Putamen (tissue), 1 donor: ENCODE measurements at regions not wholly inside any gene's neighbourhood (a gene's known extent, or its start where the extent isn't known, plus 50 kb on each side); places are given as distances from the start of the nearest gene placed in this dataset.
"Not testable (repeated sequence)": the region's sequence is repeated elsewhere in the genome, so short reads cannot be mapped to it uniquely, and the experiment has no call there.

Source experiments
- DNase-seq: peaks from one replicate; pipeline ENCODE4 v3.0.0-alpha.2; 2016; ENCODE audit warnings: low spot score

DNA sequence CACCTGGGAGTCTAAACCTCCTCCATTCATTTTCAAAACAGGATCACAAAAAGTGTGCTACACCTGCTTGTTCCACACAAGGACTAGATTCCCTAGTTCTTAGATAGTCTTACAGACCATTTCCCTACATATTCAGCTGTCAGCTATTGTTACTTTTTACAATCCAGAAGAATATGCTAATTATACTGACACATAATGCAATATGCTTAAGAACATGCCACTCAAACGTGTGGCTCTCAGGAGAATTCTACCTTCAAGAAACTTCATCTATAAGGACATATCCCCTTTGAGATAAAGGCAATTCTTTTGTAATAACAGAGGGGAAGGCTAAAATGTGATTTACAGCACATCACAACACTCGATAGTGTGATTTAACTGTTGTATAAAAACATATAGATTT lies 456.1 kb upstream of the ARRDC3 start:
- no peak for DNase-seq

DNA sequence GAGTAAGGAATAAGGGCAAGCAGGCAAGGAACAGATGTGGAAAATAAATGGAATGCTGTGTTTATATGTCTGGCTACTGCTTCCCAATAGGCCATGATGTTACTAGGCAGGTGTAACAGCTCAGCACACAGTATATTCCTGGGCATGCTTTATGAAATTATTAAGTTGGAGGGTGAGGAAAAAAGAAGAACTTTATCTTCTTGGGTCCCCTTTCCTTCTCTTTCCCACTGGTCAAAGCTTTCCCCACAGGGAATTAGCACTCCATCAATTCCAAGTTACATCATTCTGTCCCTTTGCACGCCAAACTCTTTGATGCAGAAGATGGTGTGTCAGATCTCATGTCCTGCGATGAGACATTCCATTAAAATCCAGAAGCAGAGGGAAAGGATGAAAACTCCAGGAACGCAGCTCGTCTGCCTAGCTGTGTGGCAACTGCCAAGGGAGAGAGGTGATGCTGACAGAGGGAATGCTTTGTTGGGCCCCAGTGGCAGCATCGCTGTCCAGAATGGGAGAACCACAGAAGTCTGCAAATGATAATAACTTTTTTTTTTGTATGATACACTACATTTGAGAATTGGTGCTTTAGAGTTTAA lies 447.3 kb upstream of the ARRDC3 start:
- DNase-seq: no peak

DNA sequence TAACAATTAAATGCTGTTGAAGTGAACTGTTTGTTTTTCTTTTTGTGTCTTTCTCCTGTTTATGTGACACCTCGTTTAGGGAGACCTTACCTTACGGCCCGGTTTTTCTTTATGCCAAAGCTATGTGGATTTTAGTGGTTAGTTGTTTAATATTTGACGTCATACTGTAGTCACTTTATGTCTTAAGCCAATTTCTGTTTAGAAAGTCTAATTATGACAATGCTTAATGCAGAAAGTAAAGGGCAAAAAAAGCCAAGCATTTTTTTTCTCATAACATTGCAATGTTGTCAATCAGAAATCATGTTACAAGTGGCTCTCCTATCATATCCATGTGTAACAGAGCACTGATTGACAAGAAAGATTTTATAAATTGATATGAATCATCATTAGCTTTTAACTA lies 442.5 kb upstream of the ARRDC3 start:
- no peak for DNase-seq

DNA sequence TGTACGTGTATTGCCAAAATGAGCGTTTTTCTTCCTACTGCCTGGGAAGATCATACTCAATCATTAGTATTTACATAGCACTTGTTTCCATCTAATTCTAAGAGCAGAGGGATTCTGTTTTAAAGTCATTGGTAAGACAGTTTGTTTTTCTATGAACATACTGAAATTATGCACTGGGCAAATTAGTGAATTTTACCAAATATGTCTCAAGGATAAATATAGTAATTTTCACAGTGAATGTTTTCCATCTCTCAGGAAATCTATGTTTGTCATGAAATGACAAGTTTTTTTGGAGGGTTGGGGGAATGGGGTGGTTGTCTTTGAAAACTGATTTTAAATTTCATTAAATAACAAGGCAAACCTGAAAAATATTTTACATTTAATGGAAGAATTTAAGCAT lies 441.3 kb upstream of the ARRDC3 start:
- DNase-seq: no peak

DNA sequence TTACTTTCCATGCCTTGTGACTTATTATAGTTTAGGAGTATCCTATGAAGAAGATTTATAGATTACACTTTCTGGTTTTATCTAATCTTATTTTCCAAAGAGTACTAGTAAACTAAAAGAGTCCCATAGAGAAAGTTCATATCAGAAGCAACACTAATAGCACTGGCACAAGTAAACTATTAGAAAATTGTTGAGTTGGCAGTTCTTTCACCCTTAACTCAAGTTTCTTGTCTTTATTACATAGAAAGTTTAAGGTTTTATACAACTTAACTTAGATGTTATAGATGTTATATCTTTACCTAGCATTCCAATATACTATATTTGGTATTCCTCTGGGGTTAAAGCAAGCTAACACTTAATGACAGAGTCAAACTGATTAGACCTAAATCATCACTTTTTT lies 437.8 kb upstream of the ARRDC3 start:
- DNase-seq: no peak

DNA sequence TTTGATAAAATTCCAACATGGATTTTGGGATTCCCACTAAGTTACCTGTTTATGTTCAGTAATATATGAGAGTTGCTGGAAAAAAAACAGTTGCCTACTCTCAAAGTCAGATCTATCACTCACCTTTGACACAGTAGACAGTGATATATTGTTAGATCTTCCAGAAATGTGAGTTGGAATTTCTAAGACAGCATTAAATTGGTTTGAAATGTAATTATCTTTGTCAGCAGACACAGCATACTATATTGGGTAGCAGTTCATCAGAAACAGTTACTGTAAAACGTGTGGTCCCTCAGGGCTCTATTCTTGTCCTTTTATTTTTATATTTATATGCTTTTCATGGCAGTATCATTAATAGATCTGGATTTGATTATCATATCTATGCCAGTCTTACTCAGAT lies 433.6 kb upstream of the ARRDC3 start:
- DNase-seq: no peak

DNA sequence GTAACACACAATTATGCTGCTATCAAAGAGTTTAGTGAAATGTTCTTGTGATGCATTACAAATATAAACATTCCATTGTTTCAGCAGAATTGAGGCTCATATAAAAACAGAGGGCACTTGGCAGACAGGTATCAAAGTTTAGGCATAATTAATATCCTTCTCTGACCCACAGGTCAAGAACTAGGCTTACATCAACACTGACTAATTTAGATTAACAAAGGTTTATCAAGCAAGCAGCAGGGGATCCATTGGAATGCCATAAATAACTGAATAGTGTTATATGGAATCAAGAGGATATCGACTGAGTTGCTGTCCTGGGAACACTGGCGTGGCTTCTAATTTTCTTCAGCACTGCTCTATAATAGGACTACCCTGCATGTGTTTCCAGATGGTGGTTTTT lies 414.5 kb upstream of the ARRDC3 start:
- no peak for DNase-seq

DNA sequence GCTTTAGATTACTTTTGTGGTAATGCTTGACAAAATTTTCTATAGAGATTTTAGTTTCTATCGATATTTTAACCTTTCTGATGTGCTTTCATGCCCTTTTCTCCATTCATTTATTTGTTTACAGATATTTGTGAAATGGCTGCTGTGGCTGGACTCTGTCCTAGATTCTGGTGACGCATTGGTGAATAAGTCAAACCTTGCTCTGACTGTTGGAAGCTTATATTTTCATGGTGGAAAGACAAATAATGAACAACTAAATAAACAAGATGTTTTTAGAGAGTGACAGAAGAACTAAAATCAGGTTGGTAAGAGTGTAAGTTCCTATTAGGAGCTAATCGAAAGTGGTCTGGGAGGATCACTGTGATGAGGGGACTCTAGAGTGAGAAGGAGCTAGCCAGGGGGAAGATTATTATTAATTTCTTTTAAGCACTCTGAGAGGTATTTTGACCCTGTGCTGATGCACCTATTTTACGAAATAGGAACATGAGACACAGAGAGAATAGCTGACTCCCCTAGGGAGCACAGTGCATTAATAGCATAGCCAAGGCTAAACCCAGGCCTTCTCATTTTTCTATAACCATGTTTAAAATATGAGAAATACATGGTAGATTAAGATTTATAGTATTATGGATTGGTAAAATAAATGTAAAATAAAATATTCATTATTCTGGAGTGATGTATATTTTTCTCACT lies 411.9 kb upstream of the ARRDC3 start:
- DNase-seq: no peak

DNA sequence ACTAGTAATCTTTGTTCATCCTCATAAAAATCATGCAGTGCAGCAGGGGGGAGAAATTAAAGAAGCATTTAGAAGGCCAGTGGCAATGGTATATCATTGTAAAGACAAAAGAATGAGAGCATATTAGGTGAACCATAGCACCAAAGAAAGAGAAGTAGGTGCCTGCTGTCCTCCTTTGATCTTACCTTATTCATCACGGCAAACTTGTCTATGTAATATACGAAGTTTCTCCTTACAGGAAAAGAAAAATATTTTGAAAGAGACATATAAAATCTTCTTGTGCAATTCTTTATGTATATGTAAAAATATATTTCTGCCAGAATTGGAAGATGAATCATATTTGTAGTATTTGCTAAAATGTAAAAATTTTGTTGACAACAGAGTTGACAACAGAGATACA lies 411.3 kb upstream of the ARRDC3 start:
- no peak for DNase-seq

DNA sequence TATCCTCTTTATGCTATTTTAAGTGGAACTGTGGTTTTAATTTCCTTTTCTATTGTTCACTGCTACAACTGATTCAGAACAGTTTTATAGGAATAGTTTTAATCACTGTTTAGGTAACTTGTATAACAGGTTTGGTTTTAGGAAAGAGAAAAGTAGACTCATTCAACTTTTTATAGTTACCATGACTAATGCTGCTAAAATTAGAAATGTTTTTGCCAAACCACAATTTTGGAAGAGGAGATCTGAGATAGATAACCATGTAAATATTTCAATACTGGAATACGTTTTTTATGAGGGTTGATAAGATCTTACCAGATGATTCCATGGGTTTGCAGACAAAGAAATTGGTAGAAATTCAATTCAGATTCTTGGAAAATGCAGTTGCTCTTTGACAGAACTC lies 404.6 kb upstream of the ARRDC3 start:
- no peak for DNase-seq

DNA sequence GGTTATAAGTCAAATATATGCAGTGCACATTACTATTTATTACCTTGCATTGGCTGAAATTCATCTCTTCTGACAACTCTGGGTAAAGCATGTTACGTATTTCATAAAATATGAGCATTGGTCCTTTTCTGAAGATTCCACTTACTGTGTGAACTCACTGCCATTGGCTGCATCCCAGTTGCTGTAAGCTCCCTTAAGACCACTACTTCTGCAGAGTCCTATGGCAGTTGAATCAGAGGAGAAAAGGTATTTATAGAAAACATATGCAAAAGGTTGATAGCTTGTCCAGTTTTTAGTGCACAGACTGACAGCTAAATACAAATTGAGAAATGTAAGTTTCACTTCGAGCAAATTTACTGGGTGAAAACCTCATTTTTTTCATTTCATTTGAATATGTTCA lies 394.6 kb upstream of the ARRDC3 start:
- DNase-seq: no peak

DNA sequence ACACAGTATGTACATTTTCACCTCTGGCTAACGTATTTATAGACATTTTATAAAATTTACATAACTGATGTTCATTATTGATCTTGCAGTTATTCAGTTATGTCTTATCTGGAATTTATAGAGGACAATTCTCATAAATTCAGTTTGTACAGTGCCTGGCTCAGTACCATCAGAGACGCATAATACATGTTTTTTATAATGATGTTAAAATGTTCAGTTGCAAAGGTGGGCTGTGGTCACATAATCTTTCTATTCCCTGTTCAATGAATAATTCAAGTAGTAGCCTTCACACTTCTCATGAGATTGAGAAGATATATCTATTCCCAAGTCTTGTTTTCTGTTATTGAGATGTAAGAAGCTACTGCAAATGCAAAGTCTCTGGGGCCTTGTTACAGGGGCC lies 393.1 kb upstream of the ARRDC3 start:
- DNase-seq: no peak

DNA sequence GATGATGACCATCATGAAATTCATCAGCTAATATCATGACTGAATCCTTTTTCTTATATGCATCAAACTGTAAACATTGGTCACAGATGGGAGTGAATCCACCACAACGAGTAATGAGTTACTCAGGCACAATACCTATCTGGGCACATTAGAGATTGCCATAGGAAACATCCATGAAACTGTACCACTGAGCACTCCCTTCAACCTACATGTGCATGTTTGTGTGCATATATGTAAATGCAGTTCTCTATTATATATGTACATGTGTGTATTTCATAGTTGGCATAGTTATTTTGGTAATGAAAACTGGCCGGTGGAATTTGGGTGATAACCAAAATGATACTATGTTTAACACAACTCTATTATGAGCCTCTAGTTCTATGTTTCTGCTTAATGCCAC lies 387.3 kb upstream of the ARRDC3 start:
- no peak for DNase-seq

DNA sequence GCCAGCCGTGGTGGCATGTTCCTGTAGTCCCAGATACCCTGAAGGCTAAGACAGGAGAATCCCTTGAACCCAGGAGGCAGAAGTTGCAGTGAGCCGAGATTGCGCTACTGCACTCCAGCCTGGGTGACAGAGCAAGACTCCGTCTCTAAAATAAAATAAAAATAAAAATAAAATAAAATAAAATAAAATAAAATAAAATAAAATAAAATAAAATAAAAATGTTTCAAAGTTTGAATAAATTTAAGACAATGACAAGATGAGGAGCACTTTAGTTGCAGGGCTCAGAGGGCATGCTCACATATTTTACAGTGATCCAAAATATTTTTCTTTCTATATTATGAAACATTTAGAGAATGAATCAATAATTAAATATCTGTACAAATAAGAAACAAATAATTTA lies 374.3 kb upstream of the ARRDC3 start:
- DNase-seq: not testable (repeated sequence)

DNA sequence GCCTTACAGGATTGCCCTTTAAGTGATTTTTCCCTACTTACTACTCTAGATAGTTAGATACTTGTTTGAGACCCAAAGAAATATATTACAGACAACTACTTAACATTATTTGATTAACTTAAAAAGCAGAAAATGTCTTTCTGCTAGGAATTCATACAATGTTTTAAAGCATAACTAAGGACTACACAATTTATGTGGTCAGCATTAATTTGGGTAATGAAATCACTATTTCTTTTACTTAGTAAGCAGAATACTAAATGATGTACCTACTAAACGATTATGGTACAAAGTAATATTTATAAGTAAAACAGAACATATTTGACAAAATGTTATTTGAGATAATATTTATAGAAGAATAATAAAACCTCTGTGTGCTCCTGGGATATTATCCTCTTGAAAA lies 371.9 kb upstream of the ARRDC3 start:
- no peak for DNase-seq

DNA sequence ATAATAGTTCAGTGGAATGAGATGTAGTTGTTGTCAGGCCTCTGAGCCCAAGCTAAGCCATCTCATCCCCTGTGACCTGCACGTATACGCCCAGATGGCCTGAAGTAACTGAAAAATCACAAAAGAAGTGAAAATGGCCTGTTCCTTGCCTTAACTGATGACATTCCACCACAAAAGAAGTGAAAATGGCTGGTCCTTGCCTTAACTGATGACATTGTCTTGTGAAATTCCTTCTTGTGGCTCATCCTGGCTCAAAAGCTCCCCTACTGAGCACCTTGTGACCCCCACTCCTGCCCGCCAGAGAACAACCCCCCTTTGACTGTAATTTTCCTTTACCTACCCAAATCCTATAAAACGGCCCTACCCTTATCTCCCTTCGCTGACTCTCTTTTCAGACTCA lies 361.4 kb upstream of the ARRDC3 start:
- not testable (repeated sequence) for DNase-seq

DNA sequence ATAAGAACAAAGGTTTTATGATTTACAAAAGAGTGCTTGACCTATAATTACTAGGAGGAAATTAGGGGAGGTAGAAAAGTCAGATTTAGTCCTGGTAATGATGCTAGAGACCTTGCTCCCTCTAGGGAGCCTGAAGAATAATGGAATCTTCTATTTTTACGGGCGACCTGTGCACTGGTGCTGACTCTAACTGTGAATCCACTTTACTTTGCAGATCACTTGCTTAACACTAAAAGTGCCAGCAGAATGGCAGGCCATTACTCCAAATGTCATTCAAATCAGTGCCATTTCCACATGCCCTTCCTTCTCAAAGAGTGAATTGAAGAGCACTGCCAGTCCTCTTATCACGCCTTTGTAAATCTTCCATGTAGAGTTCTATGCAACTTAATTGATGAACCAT lies 359.4 kb upstream of the ARRDC3 start:
- DNase-seq: no peak

DNA sequence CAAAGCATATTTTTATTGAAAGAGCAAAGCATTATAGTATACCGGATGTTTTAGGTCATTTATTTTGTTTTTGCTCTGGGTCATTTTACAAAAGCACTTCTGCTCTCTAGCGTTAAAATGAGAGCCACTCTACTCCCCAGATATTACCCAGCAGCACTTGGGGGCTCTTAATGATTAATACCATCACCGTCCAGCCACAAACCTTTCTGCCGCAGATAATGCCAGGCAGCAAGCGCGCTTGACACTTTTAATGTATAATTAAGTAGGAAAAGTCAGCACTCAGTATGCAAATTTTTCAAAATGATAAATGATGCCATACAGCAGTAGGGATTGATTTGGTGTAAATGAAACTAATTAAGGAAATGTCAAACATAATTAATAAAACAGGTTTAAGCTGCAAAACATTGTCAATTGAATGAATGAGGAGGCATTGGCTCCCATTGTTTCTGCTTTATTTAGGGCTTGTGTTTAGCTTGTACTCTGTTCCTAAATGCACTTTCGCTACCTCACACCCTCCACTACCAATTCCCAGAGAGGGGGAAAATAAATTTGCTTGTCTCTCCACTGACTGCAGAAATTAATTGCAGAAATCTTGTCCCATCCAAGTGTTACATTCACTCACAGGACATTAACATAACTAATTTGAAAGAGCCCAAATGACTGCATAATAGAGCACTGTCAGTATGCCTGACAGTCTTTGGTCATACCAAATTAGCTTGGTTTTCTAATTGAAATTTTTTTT lies 358.8 kb upstream of the ARRDC3 start:
- DNase-seq: no peak

DNA sequence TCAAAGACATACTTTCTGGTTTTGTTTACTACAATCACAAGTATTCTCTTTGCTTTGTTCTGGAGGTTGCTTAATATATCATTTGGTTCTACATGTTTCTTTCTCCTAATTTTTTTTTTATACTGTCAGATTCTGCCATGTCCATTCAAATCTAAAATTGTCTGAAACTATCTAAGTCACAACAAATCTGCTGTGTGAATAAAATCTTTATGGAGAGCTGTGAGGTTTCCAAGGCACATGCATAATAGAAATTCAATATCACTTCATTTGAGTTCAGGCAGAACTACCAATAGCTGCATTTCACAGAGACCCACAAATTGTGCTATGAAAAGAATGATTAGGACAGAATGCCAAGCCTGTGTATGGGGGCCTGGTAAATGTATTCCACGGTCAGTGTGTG lies 346.9 kb upstream of the ARRDC3 start:
- DNase-seq: no peak

DNA sequence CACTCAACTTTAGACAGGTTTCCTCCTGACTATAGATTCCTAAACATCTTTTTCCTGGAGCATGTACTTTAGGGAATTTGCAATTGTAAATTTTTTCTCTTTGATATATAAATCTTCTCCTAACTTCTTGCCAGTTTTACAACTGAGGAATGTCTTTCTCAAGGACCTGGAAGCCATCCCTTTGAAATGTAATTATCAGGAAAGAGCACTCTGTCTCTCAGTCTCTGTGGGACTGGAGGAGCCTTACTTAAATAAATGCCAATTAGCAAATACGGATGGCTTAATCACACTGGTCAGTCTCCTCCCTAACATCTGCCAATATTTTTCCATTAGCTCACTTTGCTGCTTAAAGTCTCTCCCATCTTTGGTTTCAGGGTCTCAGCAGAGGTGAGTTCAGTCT lies 344.3 kb upstream of the ARRDC3 start:
- no peak for DNase-seq

DNA sequence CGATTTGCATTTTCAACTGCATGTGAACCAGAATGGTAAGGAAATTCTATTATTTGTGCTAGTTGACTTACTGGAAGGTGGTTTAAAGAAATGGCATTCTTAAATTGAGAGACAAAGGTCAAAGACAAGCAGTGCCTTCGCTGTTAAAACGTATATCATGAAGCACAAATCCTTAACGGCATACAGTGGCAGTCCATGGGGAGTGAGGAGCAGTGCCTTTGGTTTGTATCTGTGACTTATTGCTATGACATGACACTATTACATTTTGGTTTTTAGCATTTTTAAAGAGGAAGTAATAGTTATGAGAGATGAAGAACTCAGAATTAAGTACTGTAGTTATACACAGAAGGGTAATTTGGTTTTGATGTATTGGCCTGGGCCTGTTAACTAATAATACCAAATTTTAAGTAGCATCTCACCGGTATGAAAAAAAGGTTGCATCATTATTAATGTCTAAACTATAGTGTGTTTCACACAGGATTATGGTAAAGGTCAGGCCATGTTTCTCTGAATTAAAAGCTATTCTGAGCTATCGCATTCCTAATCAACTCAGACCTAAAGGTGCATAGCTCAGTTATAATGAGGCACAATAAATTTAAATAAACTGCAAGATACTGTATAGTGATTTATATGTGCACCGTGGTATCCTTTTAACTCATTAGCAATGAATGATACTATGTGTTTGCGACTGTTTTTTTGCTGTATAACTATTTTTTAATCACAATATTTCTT lies 339.8 kb upstream of the ARRDC3 start:
- no peak for DNase-seq

DNA sequence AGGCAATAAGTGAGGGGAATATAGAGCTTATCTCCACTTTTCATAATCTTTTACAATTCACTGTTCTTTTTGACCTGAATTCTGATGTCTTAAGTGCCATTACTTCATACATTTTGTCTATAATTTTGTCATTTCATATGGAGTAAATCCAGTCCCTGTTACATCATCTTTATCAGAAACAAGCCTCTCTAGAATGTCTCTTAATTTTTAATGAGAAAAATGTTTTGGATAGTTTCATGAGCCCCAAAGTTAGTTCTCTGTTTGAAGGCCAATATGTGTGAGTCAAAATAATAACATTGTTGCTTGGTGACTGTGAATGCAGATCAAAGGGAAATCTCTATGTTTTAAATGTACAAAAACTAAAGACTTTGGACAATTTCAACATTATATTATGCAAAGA lies 329.6 kb upstream of the ARRDC3 start:
- no peak for DNase-seq

DNA sequence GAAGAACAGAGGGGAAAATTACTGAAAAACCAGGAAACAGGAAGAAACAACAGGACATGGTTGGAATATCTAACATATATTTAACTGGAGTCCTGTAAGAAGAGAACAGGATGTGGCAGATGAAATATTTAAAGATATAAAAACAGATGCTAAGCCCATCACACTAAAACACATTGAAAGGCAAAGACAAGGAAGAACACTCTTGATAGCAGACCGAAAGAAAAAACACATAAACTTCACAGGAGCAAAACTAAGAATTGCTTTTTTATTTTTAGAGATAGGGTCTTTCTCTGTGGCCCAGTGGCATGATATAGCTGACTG lies 324.4 kb upstream of the ARRDC3 start:
- DNase-seq: no peak
